GM23338 (cell line): ENCODE measurements at regions not wholly inside any gene's neighbourhood (a gene's known extent, or its start where the extent isn't known, plus 50 kb on each side); places are given as distances from the start of the nearest gene placed in this dataset.

Experiments
- ATAC-seq: fragments of 200-7000 bp; cut with Tn5 transposase; 3 replicates; pipeline ENCODE4 v1.9.1; 2020
- DNase-seq: peaks from one replicate; pipeline ENCODE4 v3.0.0-alpha.2; 2015; ENCODE audit warnings: low spot score
- H2AFZ ChIP-seq: fragments of 200-600 bp; sonication (generic); 2 replicates; pipeline ENCODE4 v1.8.0; 2016; ENCODE audit warnings: antibody characterized with exemption, mild to moderate bottlenecking, moderate library complexity
- H3F3A ChIP-seq: fragments of 200-600 bp; sonication (generic); replicated peaks from 2 replicates; pipeline ENCODE4 v1.8.0; 2017; ENCODE audit warnings: antibody characterized with exemption, mixed run types, low read depth
- H3K27ac ChIP-seq: fragments of 200-600 bp; sonication (generic); 2 replicates; pipeline ENCODE4 v1.6.1; 2016; ENCODE audit warnings: low read depth
- H3K27me3 ChIP-seq: fragments of 200-600 bp; sonication (generic); 2 replicates; pipeline ENCODE4 v1.8.0; 2016; ENCODE audit warnings: mild to moderate bottlenecking, mixed run types, moderate library complexity; ENCODE audit not compliant: insufficient read depth
- H3K36me3 ChIP-seq: fragments of 200-600 bp; sonication (generic); 2 replicates; pipeline ENCODE4 v1.8.0; 2016; ENCODE audit warnings: mild to moderate bottlenecking; ENCODE audit not compliant: insufficient read depth
- H3K4me1 ChIP-seq: fragments of 200-600 bp; sonication (generic); 2 replicates; pipeline ENCODE4 v1.8.0; 2016; ENCODE audit warnings: mild to moderate bottlenecking, moderate library complexity; ENCODE audit not compliant: insufficient read depth
- H3K4me2 ChIP-seq: fragments of 200-600 bp; sonication (generic); 2 replicates; pipeline ENCODE4 v1.7.1; 2017; ENCODE audit warnings: mixed run types
- H3K4me3 ChIP-seq: fragments of 200-600 bp; sonication (generic); 2 replicates; pipeline ENCODE4 v1.6.1; 2016; ENCODE audit warnings: mixed run types
- H3K79me2 ChIP-seq: fragments of 200-600 bp; sonication (generic); replicated peaks from 2 replicates; pipeline ENCODE4 v1.8.0; 2017; ENCODE audit warnings: mild to moderate bottlenecking; ENCODE audit not compliant: insufficient read depth
- H3K9me2 ChIP-seq: fragments of 200-600 bp; sonication (generic); 2 replicates; pipeline ENCODE4 v1.8.0; 2017; ENCODE audit not compliant: insufficient read depth
- H4K20me1 ChIP-seq: fragments of 200-600 bp; sonication (generic); replicated peaks from 2 replicates; pipeline ENCODE4 v1.8.0; 2017; ENCODE audit warnings: mild to moderate bottlenecking; ENCODE audit not compliant: insufficient read depth
- H3K27ac Mint-ChIP-seq: 2 replicates; pipeline ENCODE4 v1.8.0; 2020; ENCODE audit warnings: inconsistent platforms, mild to moderate bottlenecking, moderate library complexity, mixed read lengths
- H3K27me3 Mint-ChIP-seq: 3 replicates; pipeline ENCODE4 v1.8.0; 2022; ENCODE audit warnings: low read depth, mild to moderate bottlenecking, moderate library complexity, mixed read lengths, inconsistent platforms; ENCODE audit not compliant: insufficient read depth, poor library complexity
- H3K36me3 Mint-ChIP-seq: 3 replicates; pipeline ENCODE4 v1.8.0; 2021; ENCODE audit warnings: low read depth, mild to moderate bottlenecking, inconsistent platforms, moderate library complexity, mixed read lengths
- H3K4me1 Mint-ChIP-seq: 3 replicates; pipeline ENCODE4 v1.8.0; 2020; ENCODE audit warnings: mild to moderate bottlenecking, inconsistent platforms, mixed read lengths
- H3K4me3 Mint-ChIP-seq: 3 replicates; pipeline ENCODE4 v1.8.0; 2021; ENCODE audit warnings: moderate library complexity, mild to moderate bottlenecking, inconsistent platforms, mixed read lengths
- H3K9me3 Mint-ChIP-seq: 3 replicates; pipeline ENCODE4 v1.8.0; 2020; ENCODE audit warnings: moderate library complexity, mild to moderate bottlenecking, inconsistent platforms, mixed read lengths
- CREB1 ChIP-seq: fragments of 250-450 bp; sonication (Bioruptor Pico); IDR thresholded peaks from 2 replicates; pipeline ENCODE4 v1.5.0; 2020; ENCODE audit warnings: low read depth, mild to moderate bottlenecking, moderate library complexity
- CTCF ChIP-seq, 2 experiments: fragments of 200-600 bp in 1 of 2; sonication (generic) in 1 of 2; conservative IDR thresholded peaks; 2 replicates each; pipeline versions ENCODE4 v1.5.1 to v1.6.1; 2016 to 2017; ENCODE audit warnings: antibody characterized with exemption in 2 of 2, low read depth in 2 of 2, mild to moderate bottlenecking in 2 of 2, moderate library complexity in 1 of 2
- ETS1 ChIP-seq: IDR thresholded peaks from 2 replicates; pipeline ENCODE4 v1.6.1; 2016; ENCODE audit warnings: antibody characterized with exemption
- EZH2 ChIP-seq: fragments of 200-600 bp; sonication (generic); IDR thresholded peaks from one replicate; pipeline ENCODE4 v1.8.0; 2017; ENCODE audit warnings: antibody characterized with exemption, mild to moderate bottlenecking, low read depth; ENCODE audit not compliant: unreplicated experiment
- EZH2phosphoT487 ChIP-seq: fragments of 200-600 bp; sonication (generic); IDR thresholded peaks from one replicate; pipeline ENCODE4 v1.8.1; 2018; ENCODE audit warnings: antibody characterized with exemption; ENCODE audit not compliant: unreplicated experiment
- JUNB ChIP-seq: IDR thresholded peaks from one replicate; pipeline ENCODE4 v1.6.1; 2016; ENCODE audit warnings: antibody characterized with exemption; ENCODE audit not compliant: unreplicated experiment
- NANOG ChIP-seq: IDR thresholded peaks from 2 replicates; pipeline ENCODE4 v1.6.1; 2016; ENCODE audit warnings: antibody characterized with exemption, borderline replicate concordance
- POLR2AphosphoS5 ChIP-seq: IDR thresholded peaks from 2 replicates; pipeline ENCODE4 v1.6.1; 2016; ENCODE audit warnings: antibody characterized with exemption, low read depth
- REST ChIP-seq: IDR thresholded peaks from one replicate; pipeline ENCODE4 v1.6.1; 2018; ENCODE audit warnings: antibody characterized with exemption; ENCODE audit not compliant: unreplicated experiment
- STAT1 ChIP-seq: IDR thresholded peaks from one replicate; pipeline ENCODE4 v1.6.1; 2016; ENCODE audit warnings: antibody characterized with exemption; ENCODE audit not compliant: unreplicated experiment
- ZNF114 ChIP-seq: fragments of 250-450 bp; sonication (Bioruptor Pico); IDR thresholded peaks from 2 replicates; pipeline ENCODE4 v1.5.0; 2020; ENCODE audit warnings: mild to moderate bottlenecking, moderate library complexity
- ZNF331 ChIP-seq: fragments of 250-450 bp; sonication (Bioruptor Pico); IDR thresholded peaks from 2 replicates; pipeline ENCODE4 v1.5.0; 2020; ENCODE audit warnings: low read depth, mild to moderate bottlenecking, moderate library complexity
- ZNF462 ChIP-seq: fragments of 250-450 bp; sonication (Bioruptor Pico); IDR thresholded peaks from 2 replicates; pipeline ENCODE4 v1.5.0; 2020; ENCODE audit warnings: mild to moderate bottlenecking, moderate library complexity

GRCh38 chr10:119997429-119997828 is 104.9 kb downstream of the SEC23IP start:
- H3F3A ChIP-seq: no peaks in the 10 kb centered on the region
- Mint-ChIP-seq H3K27ac (no peak overlapping the region), H3K9me3 (peaks cover 7% of the 10 kb centered on the region; the same call in 2 of the 3 replicates), H3K36me3 (no peaks in the 10 kb centered on the region; the same call in 2 of the 3 replicates), H3K27me3 (peaks cover 1% of the 10 kb centered on the region), H3K4me1 (no peaks in the 10 kb centered on the region), H3K4me3 (no peak overlapping the region)
- ATAC-seq: no peak
- H3K9me2 ChIP-seq: no peaks in the 10 kb centered on the region; the same call in 1 of the 2 replicates
- no peak overlapping the region for H2AFZ ChIP-seq
- H3K4me2 ChIP-seq: no peak overlapping the region
- no peaks in the 10 kb centered on the region for H3K79me2 ChIP-seq
- H3K4me3 ChIP-seq: no peak overlapping the region
- H4K20me1 ChIP-seq: no peaks in the 10 kb centered on the region
- H3K27me3 ChIP-seq: no peaks in the 10 kb centered on the region
- H3K36me3 ChIP-seq: no peaks in the 10 kb centered on the region
- no peaks in the 10 kb centered on the region for H3K4me1 ChIP-seq
- TF ChIP-seq ZNF462 (no peak), ZNF114 (CRISPR knock-in tag) (no peak), STAT1 (no peak), REST (no peak), EZH2 (no peak), ZNF331 (CRISPR knock-in tag) (no peak), CREB1 (no peak), ETS1 (no peak), NANOG (no peak), CTCF (conservative IDR thresholded peaks at IDR 0.05; ENCODE audit: low read depth in 2 of 2) (no peak), EZH2phosphoT487 (no peak), POLR2AphosphoS5 (no peak), JUNB (no peak)
- no peak overlapping the region for H3K27ac ChIP-seq
- DNase-seq: no peak
